ENCODE measurements at regions not wholly inside any gene's neighbourhood (a gene's known extent, or its start where the extent isn't known, plus 50 kb on each side); places are given as distances from the start of the nearest gene placed in this dataset.
A peak's percentile ranks its signal among the peaks of the same experiment; 100 is the strongest.

DNA sequence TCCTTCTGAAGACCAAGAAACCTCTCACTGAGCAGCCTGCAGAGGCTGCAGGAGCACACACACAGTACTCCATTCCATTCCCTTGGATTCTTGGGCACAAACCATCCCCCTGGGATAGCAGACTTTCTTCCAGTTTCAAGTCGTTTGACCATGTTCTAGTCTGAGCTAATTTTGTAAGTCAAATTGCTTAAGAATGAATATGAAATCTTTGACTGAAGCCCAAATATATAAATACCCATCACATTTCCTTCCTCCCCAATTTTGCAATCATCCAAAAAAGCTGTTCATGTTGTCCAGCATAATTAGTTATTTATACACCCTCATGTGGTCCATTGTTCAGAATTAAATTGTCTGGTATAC lies 231.2 kb upstream of the TPRG1 start:
- no peak for DNase-seq (ENCODE audit: low read depth in 2 of 2)

DNA sequence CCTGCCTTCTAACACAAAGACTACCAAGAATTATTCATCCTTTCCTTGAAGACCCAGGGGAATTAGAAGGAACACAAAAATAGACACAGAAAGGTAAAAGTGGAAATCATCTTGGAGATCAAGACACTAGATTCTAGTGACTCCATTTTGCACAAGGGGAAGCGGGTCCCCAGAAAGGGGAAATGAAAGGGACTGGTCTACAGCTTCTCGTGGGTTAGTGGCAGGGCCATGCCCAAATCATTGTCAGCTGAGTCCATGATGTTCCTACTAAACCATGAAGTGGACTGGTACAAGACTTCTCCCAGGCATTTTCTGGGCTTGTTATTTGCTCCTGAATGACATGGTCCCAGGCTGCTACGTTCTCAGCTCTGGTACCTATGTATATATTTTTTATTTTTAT lies 230.7 kb upstream of the TPRG1 start:
- no peak for DNase-seq (ENCODE audit: low read depth in 2 of 2)

- DNase-seq (ENCODE audit: low read depth in 2 of 2), result no peak
Measured at GRCh38 chr3:188942191-188942590, 229.6 kb upstream of the TPRG1 start.

- DNase-seq (ENCODE audit: low read depth in 2 of 2), result no peak
Measured at GRCh38 chr3:188943591-188943990, 228.2 kb upstream of the TPRG1 start.

DNA sequence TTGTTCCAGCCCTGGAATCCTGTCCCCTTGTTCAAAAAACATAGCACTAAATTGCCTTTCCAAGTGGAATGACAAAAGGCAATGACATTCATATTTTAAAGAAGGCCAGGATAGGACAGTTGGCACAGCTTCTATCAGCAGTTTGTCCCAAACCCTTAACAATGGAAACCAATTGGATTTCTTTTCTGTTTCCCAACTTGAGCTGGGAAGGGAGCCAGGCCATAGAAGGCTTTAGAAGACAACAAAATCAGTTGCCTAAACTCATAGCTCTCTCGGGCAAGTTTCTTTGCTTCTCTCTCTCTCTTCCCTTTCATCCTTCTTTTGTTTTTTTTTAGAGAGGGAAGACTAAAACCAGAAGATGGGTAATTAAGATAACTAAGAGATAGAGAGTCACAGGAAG lies 227.7 kb upstream of the TPRG1 start:
- no peak for DNase-seq (ENCODE audit: low read depth in 2 of 2)

GRCh38 chr3:188946351-188947240 lies 225.2 kb upstream of the TPRG1 start:
- no peak for DNase-seq (ENCODE audit: low read depth in 2 of 2)

DNA sequence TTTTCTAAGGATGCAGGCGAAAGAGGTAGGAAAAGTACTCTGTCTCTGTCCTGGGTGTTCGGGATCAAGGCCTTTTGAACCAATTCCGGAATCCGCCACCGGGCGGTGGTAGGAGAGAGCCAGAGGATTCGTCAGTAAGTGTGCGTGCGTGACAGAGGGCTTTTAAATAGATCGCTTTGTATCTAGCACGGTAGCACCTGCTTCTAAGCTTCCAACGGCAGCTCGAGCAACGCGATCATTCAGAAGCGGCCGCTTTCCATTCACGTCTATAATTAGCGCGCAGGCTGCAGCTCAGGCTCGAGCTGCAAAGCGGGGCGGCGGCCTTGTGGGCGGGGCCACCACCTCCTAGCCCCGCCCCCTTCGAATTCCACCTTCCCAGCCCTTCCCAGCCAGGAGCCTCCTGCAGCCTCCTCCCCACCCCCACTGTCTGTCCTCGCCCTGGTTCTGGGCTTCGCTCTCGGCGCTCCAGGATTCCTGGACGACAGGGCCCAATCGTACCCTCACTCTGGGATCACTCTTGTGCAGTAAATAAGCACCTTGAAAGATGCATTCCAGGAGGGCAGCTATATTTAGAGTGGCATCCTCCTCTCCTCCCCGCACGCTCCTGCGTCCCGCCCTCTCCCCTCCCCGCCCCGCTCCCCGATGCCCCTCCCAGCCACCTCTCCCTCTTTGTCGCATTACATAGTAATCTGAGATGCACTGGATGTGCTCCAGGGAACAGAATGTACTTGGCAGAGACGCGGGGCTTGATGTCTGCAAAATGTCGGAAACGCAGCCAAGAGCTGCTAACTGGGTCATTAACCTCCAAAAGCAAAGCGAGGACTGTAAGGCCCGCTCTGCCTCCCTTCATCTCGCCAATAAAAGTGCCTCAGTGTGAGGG lies 224.1 kb upstream of the TPRG1 start:
- DNase-seq (ENCODE audit: low read depth in 2 of 2), result no peak

GRCh38 chr3:188948281-188948996 lies 223.3 kb upstream of the TPRG1 start:
- no peak for DNase-seq (ENCODE audit: low read depth in 2 of 2)

- no peak for DNase-seq (ENCODE audit: low read depth in 2 of 2)
Measured at GRCh38 chr3:188948997-188949389, 222.8 kb upstream of the TPRG1 start.

DNA sequence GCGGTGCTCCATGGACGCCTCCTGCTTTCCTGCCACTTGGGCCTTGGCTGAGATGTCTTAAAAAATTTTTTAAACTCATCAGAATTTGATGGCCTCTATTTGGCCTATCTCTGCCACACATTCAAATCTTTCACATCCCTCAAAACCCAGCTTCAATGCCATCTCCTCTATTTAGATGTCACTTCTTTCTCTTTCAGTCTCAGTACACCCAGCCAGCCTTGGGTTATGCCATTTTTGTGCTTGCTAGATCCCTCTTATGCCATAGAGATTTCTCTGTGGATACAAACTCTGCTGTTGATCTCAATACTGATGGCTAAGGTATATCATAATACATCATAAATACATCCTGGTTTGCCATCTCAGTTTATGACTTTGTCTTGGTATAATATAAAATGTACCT lies 222.3 kb upstream of the TPRG1 start:
- no peak for DNase-seq (ENCODE audit: low read depth in 2 of 2)

DNA sequence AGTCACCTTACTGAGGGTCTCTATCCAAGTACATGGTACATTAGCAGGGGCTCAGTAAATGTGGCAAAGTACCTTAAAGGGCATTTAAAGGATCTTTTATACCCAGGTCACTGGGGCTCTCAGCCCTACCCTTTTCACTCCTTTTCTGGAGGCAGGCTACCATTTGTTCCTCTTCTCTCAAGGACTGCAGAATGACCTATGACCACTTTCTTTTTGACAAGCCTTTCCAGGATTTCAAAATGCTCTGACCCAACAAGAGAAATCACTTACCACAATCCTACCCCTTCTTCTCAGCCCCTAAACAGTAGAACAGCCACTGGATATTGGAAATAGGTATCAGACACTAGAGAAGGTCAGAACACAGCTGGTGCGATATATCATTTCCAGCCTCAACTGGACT lies 221.8 kb upstream of the TPRG1 start:
- DNase-seq (ENCODE audit: low read depth in 2 of 2), result no peak

DNA sequence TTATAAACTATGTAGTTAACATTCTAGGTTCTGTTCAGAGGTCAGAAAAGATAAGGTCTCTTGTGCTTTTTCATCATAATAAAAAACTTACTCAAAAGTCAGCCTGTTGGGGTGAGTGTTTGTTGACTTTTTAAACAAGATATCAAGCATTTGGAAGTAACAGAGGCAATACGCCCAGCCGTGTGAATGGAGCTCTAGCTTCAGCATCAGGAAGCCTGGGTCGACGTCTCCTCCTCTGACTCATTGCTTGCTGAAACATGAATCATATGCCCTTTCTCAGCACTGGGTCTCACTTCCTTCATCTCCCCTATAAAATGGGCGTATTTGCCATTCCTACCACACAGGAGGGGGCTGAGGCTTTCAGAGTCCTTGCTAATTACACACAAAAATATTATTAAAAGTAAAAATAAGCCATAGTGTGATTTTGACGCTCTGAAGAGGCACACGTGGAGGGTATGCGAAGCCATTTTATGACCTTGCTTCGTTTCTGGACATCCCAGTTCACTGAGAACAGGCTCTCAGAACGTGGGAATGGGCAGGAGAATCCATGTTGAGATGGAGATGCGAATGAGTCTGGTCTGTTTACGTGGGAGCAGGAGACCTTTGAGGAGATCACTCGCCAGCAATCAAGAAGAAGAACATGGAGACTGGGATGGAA lies 220.8 kb upstream of the TPRG1 start:
- DNase-seq (ENCODE audit: low read depth in 2 of 2), result peak; percentile 14 to 32

GRCh38 chr3:188951734-188952133 lies 220.0 kb upstream of the TPRG1 start:
- DNase-seq (ENCODE audit: low read depth in 2 of 2), result no peak

DNA sequence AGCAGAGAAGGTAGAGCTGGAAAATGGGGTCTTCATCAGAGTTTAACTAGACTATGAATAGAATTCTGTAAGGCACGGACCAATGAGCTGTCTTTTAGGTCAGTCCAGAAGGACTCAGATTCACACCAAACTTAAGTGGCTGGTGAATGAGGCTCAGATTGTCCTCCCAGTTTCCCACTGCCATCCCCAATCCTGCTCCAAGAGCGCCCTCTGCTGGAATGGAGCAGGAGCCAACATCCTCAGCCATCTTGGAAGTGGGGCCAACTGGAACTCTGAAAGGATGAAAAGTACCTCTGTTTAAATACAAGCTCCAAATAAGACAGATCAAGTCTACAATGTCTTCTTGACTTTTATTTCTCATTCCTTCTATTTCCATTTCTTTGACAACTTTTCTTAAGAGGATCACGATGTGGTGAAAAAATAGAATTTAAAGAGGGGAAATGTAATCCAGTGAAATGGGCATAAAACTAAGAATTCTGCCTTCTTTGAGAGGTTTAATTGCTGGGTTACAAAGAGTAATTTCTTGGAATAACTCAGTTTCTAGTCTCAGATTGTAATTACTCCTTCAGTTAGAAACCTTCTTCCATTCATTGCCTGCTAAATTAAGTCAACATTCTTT lies 217.1 kb upstream of the TPRG1 start:
- DNase-seq (ENCODE audit: low read depth in 2 of 2), result peak; percentile 56 to 65

GRCh38 chr3:188955919-188956318 lies 215.9 kb upstream of the TPRG1 start:
- no peak for DNase-seq (ENCODE audit: low read depth in 2 of 2)

DNA sequence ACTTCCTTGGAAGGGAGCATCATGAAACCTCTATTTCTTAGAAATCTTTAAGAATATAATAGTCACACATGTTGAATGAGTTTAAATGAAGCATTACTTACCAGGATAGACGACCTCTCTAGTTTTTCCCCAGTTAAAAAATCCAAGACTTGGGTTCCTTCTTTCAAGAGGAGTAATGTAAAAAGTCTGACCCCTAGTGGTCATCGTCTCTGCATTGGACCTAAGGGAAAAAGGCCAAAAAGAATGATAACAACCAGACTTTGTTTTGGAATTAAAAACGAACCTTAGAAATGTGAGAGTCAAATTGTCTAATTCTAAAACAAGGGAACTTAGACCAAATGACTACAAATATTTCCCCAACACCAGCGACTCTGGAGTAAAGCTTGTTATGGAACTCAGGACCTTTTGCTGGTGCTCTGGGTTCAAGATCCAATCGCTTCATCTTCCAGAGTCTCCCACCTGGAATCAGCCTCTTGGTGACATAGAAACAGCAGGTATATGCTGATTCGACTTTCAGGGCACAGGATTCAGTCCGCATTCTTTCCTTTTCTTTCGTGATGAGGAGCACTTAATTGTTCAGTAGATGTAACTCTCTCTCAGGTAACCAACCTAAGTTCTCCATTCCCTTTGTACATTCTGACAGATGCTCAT lies 214.8 kb upstream of the TPRG1 start:
- DNase-seq (ENCODE audit: low read depth in 2 of 2), result no peak

DNA sequence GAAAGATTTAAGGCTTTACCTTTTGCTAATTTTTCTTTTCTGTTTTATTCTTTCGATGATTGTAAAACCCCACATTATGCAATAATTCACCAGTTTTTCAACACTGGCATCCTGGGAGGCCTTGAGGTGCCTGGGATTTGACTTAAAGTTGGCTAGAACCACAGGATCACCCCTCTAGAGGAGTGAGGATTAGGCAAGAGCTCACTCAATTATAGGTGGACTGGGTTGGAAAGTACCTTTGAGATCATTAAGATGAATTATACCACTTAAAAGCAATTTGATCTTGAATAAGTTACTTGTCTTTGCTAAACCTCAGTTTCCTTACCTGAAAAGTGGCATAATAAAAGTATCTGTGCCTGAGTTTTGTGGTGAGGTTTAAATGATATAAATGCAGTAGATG lies 212.8 kb upstream of the TPRG1 start:
- no peak for DNase-seq (ENCODE audit: low read depth in 2 of 2)

- no peak for DNase-seq (ENCODE audit: low read depth in 2 of 2)
Measured at GRCh38 chr3:188962253-188963247, 209.2 kb upstream of the TPRG1 start.

DNA sequence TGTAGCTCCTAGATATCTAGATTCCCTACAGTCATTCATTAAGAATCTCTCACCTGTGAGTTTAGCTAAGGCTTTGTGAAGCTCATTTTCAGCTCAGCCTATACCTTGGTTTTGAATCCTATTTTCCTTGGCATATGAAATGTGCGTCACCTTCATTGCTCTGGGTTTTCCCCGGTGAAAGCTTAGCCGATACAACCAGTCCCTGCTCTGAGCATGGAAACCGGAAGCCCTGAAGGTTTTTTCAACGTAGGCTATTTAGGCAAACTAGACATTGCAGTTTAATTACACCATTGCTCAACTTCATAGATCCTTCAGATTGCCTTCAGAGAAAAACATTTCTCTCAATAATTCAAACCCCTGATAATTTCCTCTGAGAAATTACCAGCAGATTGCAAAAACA lies 206.8 kb upstream of the TPRG1 start:
- DNase-seq (ENCODE audit: low read depth in 2 of 2), result no peak

DNA sequence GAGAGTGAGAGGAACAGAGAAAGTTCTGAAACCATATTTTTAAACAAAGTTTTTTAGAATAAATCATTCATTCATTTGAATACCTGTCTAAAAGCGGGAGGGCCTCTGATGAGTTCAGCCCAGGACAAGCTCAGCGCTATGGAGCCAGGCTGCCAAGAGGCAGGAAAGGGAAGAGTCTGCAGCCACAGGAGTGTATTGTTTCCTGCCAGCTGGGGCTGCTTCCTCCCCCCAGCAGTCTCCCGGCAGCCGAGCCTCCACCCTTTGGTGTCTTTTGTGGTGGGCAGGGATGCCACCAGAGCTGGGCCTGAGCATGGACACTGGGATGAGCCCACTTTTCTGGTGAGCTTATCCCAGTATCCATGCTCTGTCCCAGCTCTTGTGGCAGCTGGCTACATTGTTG lies 199.5 kb upstream of the TPRG1 start:
- no peak for DNase-seq (ENCODE audit: low read depth in 2 of 2)

Data from stimulated activated CD8-positive, alpha-beta memory T cell treated with anti-CD3 and anti-CD28 coated beads, Interleukin-7, amount 100 ng/mL, for 4 hours (primary cell).